Central memory CD8-positive, alpha-beta T cell (primary cell): ENCODE measurements at regions not wholly inside any gene's neighbourhood (a gene's known extent, or its start where the extent isn't known, plus 50 kb on each side); places are given as distances from the start of the nearest gene placed in this dataset.
"Not testable (repeated sequence)": the region's sequence is repeated elsewhere in the genome, so short reads cannot be mapped to it uniquely, and the experiment has no call there.

Experiments
- ATAC-seq: fragments of 150-1000 bp; cut with Tn5 transposase; replicated peaks from 2 replicates; pipeline ENCODE4 v1.10.0; 2022; ENCODE audit warnings: mild to moderate bottlenecking, moderate FRiP score, moderate number of reproducible peaks; ENCODE audit not compliant: poor library complexity, severe bottlenecking; ENCODE audit errors: extremely low read depth
- DNase-seq, 2 donors: peaks; one replicate each; pipeline ENCODE4 v3.0.0; 2021; ENCODE audit warnings: low spot score in 2 of 2
- H3K27ac Mint-ChIP-seq: one replicate; pipeline ENCODE4 v1.8.0; 2022; ENCODE audit warnings: low read depth, mild to moderate bottlenecking, moderate library complexity, mixed read lengths
- H3K27me3 Mint-ChIP-seq: one replicate; pipeline ENCODE4 v1.8.0; 2022; ENCODE audit warnings: mixed read lengths
- H3K36me3 Mint-ChIP-seq: one replicate; pipeline ENCODE4 v1.8.0; 2022; ENCODE audit warnings: mild to moderate bottlenecking, moderate library complexity, mixed read lengths; ENCODE audit not compliant: insufficient read depth
- H3K4me1 Mint-ChIP-seq: one replicate; pipeline ENCODE4 v1.8.0; 2022; ENCODE audit warnings: mixed read lengths
- H3K4me3 Mint-ChIP-seq: one replicate; pipeline ENCODE4 v1.8.0; 2022; ENCODE audit warnings: mild to moderate bottlenecking, moderate library complexity, mixed read lengths
- H3K9me3 Mint-ChIP-seq: one replicate; pipeline ENCODE4 v1.8.0; 2022; ENCODE audit warnings: mixed read lengths

- H3K4me3 Mint-ChIP-seq = no peak overlapping the region
- H3K36me3 Mint-ChIP-seq = no peaks in the 10 kb centered on the region
- peaks cover 10% of the 10 kb centered on the region for H3K9me3 Mint-ChIP-seq
- ATAC-seq = no peak
- H3K4me1 Mint-ChIP-seq = no peaks in the 10 kb centered on the region
- H3K27me3 Mint-ChIP-seq = no peaks in the 10 kb centered on the region
- DNase-seq = no peak
- no peak overlapping the region for H3K27ac Mint-ChIP-seq
Measured at GRCh38 chr4:97116511-97116910, 1026.8 kb downstream of the STPG2 start.

- Mint-ChIP-seq H3K27me3 (no peaks in the 10 kb centered on the region), H3K36me3 (no peaks in the 10 kb centered on the region), H3K4me1 (no peaks in the 10 kb centered on the region), H3K27ac (no peak overlapping the region), H3K4me3 (no peak overlapping the region), H3K9me3 (peaks cover 9% of the 10 kb centered on the region)
- ATAC-seq (no peak), DNase-seq (no peak)
Measured at GRCh38 chr4:97121493-97121892, 1021.8 kb downstream of the STPG2 start.

GRCh38 chr4:97123573-97123972 is 1019.7 kb downstream of the STPG2 start:
- H3K36me3 Mint-ChIP-seq = no peaks in the 10 kb centered on the region
- ATAC-seq (no peak), DNase-seq (no peak)
- no peak overlapping the region for H3K27ac Mint-ChIP-seq
- no peaks in the 10 kb centered on the region for H3K4me1 Mint-ChIP-seq
- peaks cover 17% of the 10 kb centered on the region for H3K9me3 Mint-ChIP-seq
- H3K4me3 Mint-ChIP-seq = no peak overlapping the region
- H3K27me3 Mint-ChIP-seq = no peaks in the 10 kb centered on the region

- no peak for ATAC-seq
Measured at GRCh38 chr4:97132435-97132834, 1010.8 kb downstream of the STPG2 start.

GRCh38 chr4:97134456-97134855 is 1008.8 kb downstream of the STPG2 start:
- Mint-ChIP-seq H3K27ac (no peak overlapping the region), H3K4me1 (no peaks in the 10 kb centered on the region), H3K4me3 (no peak overlapping the region), H3K9me3 (peaks cover 20% of the 10 kb centered on the region), H3K27me3 (no peaks in the 10 kb centered on the region), H3K36me3 (no peaks in the 10 kb centered on the region)
- ATAC-seq (no peak), DNase-seq (no peak)

More at GRCh38 chr4:97132435-97132834, 1010.8 kb downstream of the STPG2 start:
- Mint-ChIP-seq H3K4me1 (no peaks in the 10 kb centered on the region), H3K4me3 (no peak overlapping the region), H3K27ac (no peak overlapping the region), H3K9me3 (peaks cover 23% of the 10 kb centered on the region), H3K27me3 (no peaks in the 10 kb centered on the region), H3K36me3 (no peaks in the 10 kb centered on the region)
- no peak for DNase-seq

- no peaks in the 10 kb centered on the region for H3K4me1 Mint-ChIP-seq
- H3K36me3 Mint-ChIP-seq = no peaks in the 10 kb centered on the region
- no peak overlapping the region for H3K4me3 Mint-ChIP-seq
- H3K27me3 Mint-ChIP-seq = no peaks in the 10 kb centered on the region
- H3K27ac Mint-ChIP-seq = no peak overlapping the region
- ATAC-seq = no peak
- DNase-seq = no peak
- H3K9me3 Mint-ChIP-seq = peaks cover 22% of the 10 kb centered on the region
Measured at GRCh38 chr4:97139791-97140190, 1003.5 kb downstream of the STPG2 start.

GRCh38 chr4:97140545-97140944 is 1002.7 kb downstream of the STPG2 start:
- no peak overlapping the region for H3K27ac Mint-ChIP-seq
- no peaks in the 10 kb centered on the region for H3K36me3 Mint-ChIP-seq
- H3K9me3 Mint-ChIP-seq = peaks cover 22% of the 10 kb centered on the region
- H3K4me1 Mint-ChIP-seq = no peaks in the 10 kb centered on the region
- no peaks in the 10 kb centered on the region for H3K27me3 Mint-ChIP-seq
- ATAC-seq (no peak), DNase-seq (no peak)
- no peak overlapping the region for H3K4me3 Mint-ChIP-seq

- H3K4me3 Mint-ChIP-seq, DNase-seq, H3K27ac Mint-ChIP-seq, H3K27me3 Mint-ChIP-seq, H3K4me1 Mint-ChIP-seq, H3K36me3 Mint-ChIP-seq, ATAC-seq: not testable (repeated sequence)
- peaks cover 22% of the 10 kb centered on the region for H3K9me3 Mint-ChIP-seq
Measured at GRCh38 chr4:97141332-97141731, 1001.9 kb downstream of the STPG2 start.

- Mint-ChIP-seq H3K4me3 (no peak overlapping the region), H3K27ac (no peak overlapping the region), H3K27me3 (no peaks in the 10 kb centered on the region), H3K4me1 (no peaks in the 10 kb centered on the region), H3K9me3 (peaks cover 22% of the 10 kb centered on the region), H3K36me3 (no peaks in the 10 kb centered on the region)
- ATAC-seq (no peak), DNase-seq (no peak)
Measured at GRCh38 chr4:97142410-97142809, 1000.9 kb downstream of the STPG2 start.

GRCh38 chr4:97142893-97143292 is 1000.4 kb downstream of the STPG2 start:
- H3K4me1 Mint-ChIP-seq = no peaks in the 10 kb centered on the region
- H3K4me3 Mint-ChIP-seq = no peak overlapping the region
- H3K27me3 Mint-ChIP-seq = no peaks in the 10 kb centered on the region
- H3K36me3 Mint-ChIP-seq = no peaks in the 10 kb centered on the region
- ATAC-seq (no peak), DNase-seq (no peak)
- peaks cover 22% of the 10 kb centered on the region for H3K9me3 Mint-ChIP-seq
- H3K27ac Mint-ChIP-seq = no peak overlapping the region

- H3K27me3 Mint-ChIP-seq = no peaks in the 10 kb centered on the region
- H3K36me3 Mint-ChIP-seq = no peaks in the 10 kb centered on the region
- H3K4me1 Mint-ChIP-seq = no peaks in the 10 kb centered on the region
- DNase-seq (no peak), ATAC-seq (no peak)
- no peak overlapping the region for H3K27ac Mint-ChIP-seq
- H3K9me3 Mint-ChIP-seq = peaks cover 11% of the 10 kb centered on the region
- no peak overlapping the region for H3K4me3 Mint-ChIP-seq
Measured at GRCh38 chr4:97144199-97144598, 999.1 kb downstream of the STPG2 start.

GRCh38 chr4:97150966-97151365 is 992.3 kb downstream of the STPG2 start:
- H3K27me3 Mint-ChIP-seq = no peaks in the 10 kb centered on the region
- H3K27ac Mint-ChIP-seq = no peak overlapping the region
- DNase-seq (no peak), ATAC-seq (no peak)
- peaks cover 11% of the 10 kb centered on the region for H3K9me3 Mint-ChIP-seq
- no peaks in the 10 kb centered on the region for H3K4me1 Mint-ChIP-seq
- no peaks in the 10 kb centered on the region for H3K36me3 Mint-ChIP-seq
- H3K4me3 Mint-ChIP-seq = no peak overlapping the region

GRCh38 chr4:97152149-97152548 is 991.1 kb downstream of the STPG2 start:
- Mint-ChIP-seq H3K4me1 (no peaks in the 10 kb centered on the region), H3K36me3 (no peaks in the 10 kb centered on the region), H3K27ac (no peak overlapping the region), H3K4me3 (no peak overlapping the region), H3K9me3 (peaks cover 11% of the 10 kb centered on the region), H3K27me3 (no peaks in the 10 kb centered on the region)
- DNase-seq (no peak), ATAC-seq (no peak)

GRCh38 chr4:97153042-97153441 is 990.2 kb downstream of the STPG2 start:
- no peaks in the 10 kb centered on the region for H3K4me1 Mint-ChIP-seq
- no peak overlapping the region for H3K27ac Mint-ChIP-seq
- H3K9me3 Mint-ChIP-seq = peaks cover 11% of the 10 kb centered on the region
- no peaks in the 10 kb centered on the region for H3K36me3 Mint-ChIP-seq
- no peaks in the 10 kb centered on the region for H3K27me3 Mint-ChIP-seq
- ATAC-seq = no peak
- no peak overlapping the region for H3K4me3 Mint-ChIP-seq
- no peak for DNase-seq
